Activated CD4-positive, alpha-beta T cell treated with anti-CD3 and anti-CD28 coated beads, Interleukin-2, amount 10 ng/mL, durations not matched to agents 24 days and 14 days (primary cell): ENCODE measurements at regions not wholly inside any gene's neighbourhood (a gene's known extent, or its start where the extent isn't known, plus 50 kb on each side); places are given as distances from the start of the nearest gene placed in this dataset.

Source experiments
- DNase-seq: peaks from one replicate; pipeline ENCODE4 v3.0.0; 2022
- H3K27ac Mint-ChIP-seq: one replicate; pipeline ENCODE4 v1.8.0; 2022; ENCODE audit warnings: mild to moderate bottlenecking, mixed read lengths
- H3K27me3 Mint-ChIP-seq: one replicate; pipeline ENCODE4 v1.8.0; 2022; ENCODE audit warnings: mixed read lengths
- H3K36me3 Mint-ChIP-seq: one replicate; pipeline ENCODE4 v1.8.0; 2022; ENCODE audit warnings: low read depth, mild to moderate bottlenecking, mixed read lengths
- H3K4me1 Mint-ChIP-seq: one replicate; pipeline ENCODE4 v1.8.0; 2021; ENCODE audit warnings: mixed read lengths
- H3K4me3 Mint-ChIP-seq: one replicate; pipeline ENCODE4 v1.8.0; 2022; ENCODE audit warnings: mild to moderate bottlenecking, moderate library complexity, mixed read lengths
- H3K9me3 Mint-ChIP-seq: one replicate; pipeline ENCODE4 v1.8.0; 2021; ENCODE audit warnings: mixed read lengths
- intact Hi-C: fragments of 100-400 bp; cut with micrococcal nuclease; formaldehyde crosslinking; loops from one replicate; pipeline ENCODE4 v1.15.1; 2023

GRCh38 chr7:21066221-21066620 is 279.5 kb upstream of the SP8 start:
- H3K4me1 Mint-ChIP-seq = no peaks in the 10 kb centered on the region
- H3K36me3 Mint-ChIP-seq = no peaks in the 10 kb centered on the region
- H3K9me3 Mint-ChIP-seq = no peaks in the 10 kb centered on the region
- H3K27ac Mint-ChIP-seq = no peak overlapping the region
- intact Hi-C loops = loop anchor here (10.0 kb wide), 1 partner anchor 59 kb away; no protein-coding TSS in a partner anchor
- peaks cover 3% of the 10 kb centered on the region for H3K27me3 Mint-ChIP-seq
- no peak for DNase-seq
- H3K4me3 Mint-ChIP-seq = no peak overlapping the region

GRCh38 chr7:21067216-21067615 is 280.5 kb upstream of the SP8 start:
- DNase-seq = no peak
- Mint-ChIP-seq H3K27ac (no peak overlapping the region), H3K4me3 (no peak overlapping the region), H3K9me3 (no peaks in the 10 kb centered on the region), H3K27me3 (peaks cover 3% of the 10 kb centered on the region), H3K4me1 (no peaks in the 10 kb centered on the region), H3K36me3 (no peaks in the 10 kb centered on the region)
- intact Hi-C loops = loop anchor here (10.0 kb wide), 1 partner anchor 58 kb away; no protein-coding TSS in a partner anchor

GRCh38 chr7:21070571-21071090 is 283.9 kb upstream of the SP8 start:
- Mint-ChIP-seq H3K4me1 (no peaks in the 10 kb centered on the region), H3K36me3 (no peaks in the 10 kb centered on the region), H3K4me3 (no peak overlapping the region), H3K27ac (no peak overlapping the region), H3K27me3 (peaks cover 3% of the 10 kb centered on the region), H3K9me3 (no peaks in the 10 kb centered on the region)
- intact Hi-C loops = no loop called here
- DNase-seq = no peak

GRCh38 chr7:21071561-21072501 is 285.1 kb upstream of the SP8 start:
- DNase-seq = no peak
- H3K4me3 Mint-ChIP-seq = no peak overlapping the region
- no peak overlapping the region for H3K27ac Mint-ChIP-seq
- H3K4me1 Mint-ChIP-seq = no peaks in the 10 kb centered on the region
- H3K27me3 Mint-ChIP-seq = peaks cover 3% of the 10 kb centered on the region
- intact Hi-C loops = no loop called here
- H3K36me3 Mint-ChIP-seq = no peaks in the 10 kb centered on the region
- H3K9me3 Mint-ChIP-seq = no peaks in the 10 kb centered on the region

GRCh38 chr7:21076054-21076453 is 289.4 kb upstream of the SP8 start:
- Mint-ChIP-seq H3K36me3 (no peaks in the 10 kb centered on the region), H3K4me3 (no peak overlapping the region), H3K9me3 (no peaks in the 10 kb centered on the region), H3K4me1 (no peaks in the 10 kb centered on the region), H3K27ac (no peak overlapping the region), H3K27me3 (no peaks in the 10 kb centered on the region)
- intact Hi-C loops = no loop called here
- DNase-seq = no peak

GRCh38 chr7:21076574-21076973 is 289.9 kb upstream of the SP8 start:
- no peaks in the 10 kb centered on the region for H3K4me1 Mint-ChIP-seq
- no peak overlapping the region for H3K4me3 Mint-ChIP-seq
- H3K27ac Mint-ChIP-seq = no peak overlapping the region
- intact Hi-C loops = no loop called here
- H3K36me3 Mint-ChIP-seq = no peaks in the 10 kb centered on the region
- H3K9me3 Mint-ChIP-seq = no peaks in the 10 kb centered on the region
- no peaks in the 10 kb centered on the region for H3K27me3 Mint-ChIP-seq
- DNase-seq = no peak

- Mint-ChIP-seq H3K4me1 (no peaks in the 10 kb centered on the region), H3K27me3 (peaks cover 2% of the 10 kb centered on the region), H3K36me3 (no peaks in the 10 kb centered on the region), H3K9me3 (no peaks in the 10 kb centered on the region), H3K4me3 (no peak overlapping the region), H3K27ac (no peak overlapping the region)
- no peak for DNase-seq
- intact Hi-C loops = no loop called here
Measured at GRCh38 chr7:21077602-21078001, 290.9 kb upstream of the SP8 start.

GRCh38 chr7:21084286-21084685 is 297.6 kb upstream of the SP8 start:
- H3K9me3 Mint-ChIP-seq = no peaks in the 10 kb centered on the region
- H3K4me3 Mint-ChIP-seq = no peak overlapping the region
- H3K27me3 Mint-ChIP-seq = peaks cover 2% of the 10 kb centered on the region
- no peak for DNase-seq
- intact Hi-C loops = no loop called here
- H3K36me3 Mint-ChIP-seq = no peaks in the 10 kb centered on the region
- no peak overlapping the region for H3K27ac Mint-ChIP-seq
- H3K4me1 Mint-ChIP-seq = no peaks in the 10 kb centered on the region

- Mint-ChIP-seq H3K4me1 (no peaks in the 10 kb centered on the region), H3K27ac (no peak overlapping the region), H3K4me3 (no peak overlapping the region), H3K27me3 (peaks cover 2% of the 10 kb centered on the region), H3K36me3 (no peaks in the 10 kb centered on the region), H3K9me3 (no peaks in the 10 kb centered on the region)
- intact Hi-C loops = no loop called here
- DNase-seq = no peak
Measured at GRCh38 chr7:21086688-21087087, 300.0 kb upstream of the SP8 start.

- Mint-ChIP-seq H3K36me3 (no peaks in the 10 kb centered on the region), H3K9me3 (no peaks in the 10 kb centered on the region), H3K27me3 (no peaks in the 10 kb centered on the region), H3K27ac (no peak overlapping the region), H3K4me3 (no peak overlapping the region), H3K4me1 (no peaks in the 10 kb centered on the region)
- intact Hi-C loops = no loop called here
- DNase-seq = no peak
Measured at GRCh38 chr7:21089653-21090052, 303.0 kb upstream of the SP8 start.

GRCh38 chr7:21092766-21093702 is 306.3 kb upstream of the SP8 start:
- Mint-ChIP-seq H3K4me3 (no peak overlapping the region), H3K27me3 (no peaks in the 10 kb centered on the region), H3K36me3 (no peaks in the 10 kb centered on the region), H3K9me3 (no peaks in the 10 kb centered on the region), H3K4me1 (no peaks in the 10 kb centered on the region), H3K27ac (no peak overlapping the region)
- DNase-seq = no peak
- intact Hi-C loops = no loop called here

GRCh38 chr7:21094589-21094988 is 307.9 kb upstream of the SP8 start:
- intact Hi-C loops = no loop called here
- no peak overlapping the region for H3K4me3 Mint-ChIP-seq
- H3K36me3 Mint-ChIP-seq = no peaks in the 10 kb centered on the region
- no peak for DNase-seq
- no peak overlapping the region for H3K27ac Mint-ChIP-seq
- H3K4me1 Mint-ChIP-seq = no peaks in the 10 kb centered on the region
- H3K27me3 Mint-ChIP-seq = no peaks in the 10 kb centered on the region
- no peaks in the 10 kb centered on the region for H3K9me3 Mint-ChIP-seq

GRCh38 chr7:21099432-21099831 is 312.7 kb upstream of the SP8 start:
- DNase-seq = no peak
- no peak overlapping the region for H3K27ac Mint-ChIP-seq
- no peaks in the 10 kb centered on the region for H3K4me1 Mint-ChIP-seq
- no peak overlapping the region for H3K4me3 Mint-ChIP-seq
- no peaks in the 10 kb centered on the region for H3K36me3 Mint-ChIP-seq
- no peaks in the 10 kb centered on the region for H3K27me3 Mint-ChIP-seq
- H3K9me3 Mint-ChIP-seq = no peaks in the 10 kb centered on the region
- intact Hi-C loops = no loop called here

- no peak overlapping the region for H3K4me3 Mint-ChIP-seq
- no peaks in the 10 kb centered on the region for H3K4me1 Mint-ChIP-seq
- H3K27ac Mint-ChIP-seq = no peak overlapping the region
- no peak for DNase-seq
- intact Hi-C loops = no loop called here
- no peaks in the 10 kb centered on the region for H3K27me3 Mint-ChIP-seq
- H3K36me3 Mint-ChIP-seq = no peaks in the 10 kb centered on the region
- no peaks in the 10 kb centered on the region for H3K9me3 Mint-ChIP-seq
Measured at GRCh38 chr7:21099955-21100354, 313.3 kb upstream of the SP8 start.
